ENCODE measurements at regions not wholly inside any gene's neighbourhood (a gene's known extent, or its start where the extent isn't known, plus 50 kb on each side); places are given as distances from the start of the nearest gene placed in this dataset.
"Not testable (repeated sequence)": the region's sequence is repeated elsewhere in the genome, so short reads cannot be mapped to it uniquely, and the experiment has no call there.

DNA sequence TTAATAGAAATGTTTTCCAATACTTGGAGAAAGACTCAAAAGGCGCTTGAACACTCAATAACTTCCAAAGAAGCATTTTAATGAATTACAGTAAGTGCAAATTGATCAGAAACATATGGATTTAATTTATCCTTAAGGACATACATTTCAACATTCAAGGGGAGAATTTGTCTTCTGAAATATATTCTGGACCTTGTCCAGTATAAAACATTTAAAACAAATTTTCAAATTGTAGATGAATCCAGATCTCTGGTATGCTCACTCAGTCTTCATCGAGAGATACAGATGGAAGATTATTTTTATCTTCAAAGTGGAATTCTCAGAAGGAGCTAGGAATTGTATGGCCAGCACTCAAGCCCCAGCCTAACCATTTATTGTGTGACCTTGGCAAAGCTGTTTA is 310.4 kb downstream of the ZNF674 start:
- no peak for DNase-seq (ENCODE audit: low read depth)
- TF ChIP-seq, protein P1, sequence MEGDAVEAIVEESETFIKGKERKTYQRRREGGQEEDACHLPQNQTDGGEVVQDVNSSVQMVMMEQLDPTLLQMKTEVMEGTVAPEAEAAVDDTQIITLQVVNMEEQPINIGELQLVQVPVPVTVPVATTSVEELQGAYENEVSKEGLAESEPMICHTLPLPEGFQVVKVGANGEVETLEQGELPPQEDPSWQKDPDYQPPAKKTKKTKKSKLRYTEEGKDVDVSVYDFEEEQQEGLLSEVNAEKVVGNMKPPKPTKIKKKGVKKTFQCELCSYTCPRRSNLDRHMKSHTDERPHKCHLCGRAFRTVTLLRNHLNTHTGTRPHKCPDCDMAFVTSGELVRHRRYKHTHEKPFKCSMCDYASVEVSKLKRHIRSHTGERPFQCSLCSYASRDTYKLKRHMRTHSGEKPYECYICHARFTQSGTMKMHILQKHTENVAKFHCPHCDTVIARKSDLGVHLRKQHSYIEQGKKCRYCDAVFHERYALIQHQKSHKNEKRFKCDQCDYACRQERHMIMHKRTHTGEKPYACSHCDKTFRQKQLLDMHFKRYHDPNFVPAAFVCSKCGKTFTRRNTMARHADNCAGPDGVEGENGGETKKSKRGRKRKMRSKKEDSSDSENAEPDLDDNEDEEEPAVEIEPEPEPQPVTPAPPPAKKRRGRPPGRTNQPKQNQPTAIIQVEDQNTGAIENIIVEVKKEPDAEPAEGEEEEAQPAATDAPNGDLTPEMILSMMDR (IDR thresholded peaks at IDR 0.05; ENCODE audit: insufficient read depth, low read depth, low read length), result no peak
- ChIA-PET CTCF (interaction anchor here (1.1 kb wide), 1 partner anchor 48 kb away, joined by 3 read pairs; no protein-coding TSS in a partner anchor), POLR2A (no interaction called here)
- Histone ChIP-seq H3K36me3 (ENCODE audit: control insufficient read depth, insufficient read depth, low read length) (no peaks in the 10 kb centered on the region), H3K27me3 (ENCODE audit: control insufficient read depth, insufficient read depth, low read length) (no peaks in the 10 kb centered on the region), H3K4me3 (ENCODE audit: low read depth, low read length) (no peak overlapping the region)

DNA sequence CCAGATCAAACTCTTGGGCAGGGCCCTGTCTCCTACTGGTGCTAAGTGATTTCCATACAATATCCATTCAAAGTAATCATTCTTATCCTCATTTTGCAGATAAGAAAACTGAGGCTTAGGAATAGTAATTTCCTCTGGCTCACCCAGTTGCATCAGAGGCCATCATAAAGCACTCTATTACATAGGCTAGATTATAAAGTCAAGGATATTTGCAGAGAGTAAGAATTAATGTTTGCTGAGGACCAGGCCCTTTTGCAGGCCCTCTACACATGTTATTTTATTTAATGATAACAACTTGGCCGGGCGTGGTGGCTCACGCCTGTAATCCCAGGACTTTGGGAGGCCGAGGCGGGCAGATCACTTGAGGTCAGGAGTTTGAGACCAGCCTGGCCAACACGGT is 316.8 kb downstream of the ZNF674 start:
- ChIA-PET POLR2A (no interaction called here), CTCF (no interaction called here)
- Histone ChIP-seq H3K36me3 (ENCODE audit: control insufficient read depth, insufficient read depth, low read length) (no peaks in the 10 kb centered on the region), H3K4me3 (ENCODE audit: low read depth, low read length) (no peak overlapping the region), H3K27me3 (ENCODE audit: control insufficient read depth, insufficient read depth, low read length) (no peaks in the 10 kb centered on the region)
- TF ChIP-seq, protein P1 (IDR thresholded peaks at IDR 0.05; ENCODE audit: insufficient read depth, low read depth, low read length), result no peak
- DNase-seq (ENCODE audit: low read depth), result no peak

DNA sequence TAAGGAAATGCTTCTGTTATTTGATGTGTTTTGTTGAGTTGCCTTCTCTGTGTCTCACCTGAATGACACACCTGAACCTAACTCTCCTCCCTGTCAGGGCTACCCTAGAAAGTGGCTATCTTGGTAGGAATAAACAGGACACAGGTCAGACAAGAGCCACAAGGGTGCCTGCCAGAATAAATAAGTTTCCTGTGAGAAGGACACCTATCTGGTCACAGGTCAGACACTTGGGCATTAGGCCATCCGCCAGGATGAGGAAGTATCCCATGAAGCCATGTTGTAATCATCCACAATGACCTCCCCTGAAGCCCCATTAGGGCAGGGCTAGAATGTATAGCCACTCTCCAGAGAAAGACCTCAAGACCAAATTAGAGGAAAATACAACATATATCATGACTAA is 318.8 kb downstream of the ZNF674 start:
- CTCF ChIA-PET, result no interaction called here
- no peak for DNase-seq (ENCODE audit: low read depth)
- POLR2A ChIA-PET, result no interaction called here
- no peak overlapping the region for H3K4me3 ChIP-seq (ENCODE audit: low read depth, low read length)
- no peaks in the 10 kb centered on the region for H3K36me3 ChIP-seq (ENCODE audit: control insufficient read depth, insufficient read depth, low read length)
- TF ChIP-seq, protein P1 (IDR thresholded peaks at IDR 0.05; ENCODE audit: insufficient read depth, low read depth, low read length), result no peak
- no peaks in the 10 kb centered on the region for H3K27me3 ChIP-seq (ENCODE audit: control insufficient read depth, insufficient read depth, low read length)

DNA sequence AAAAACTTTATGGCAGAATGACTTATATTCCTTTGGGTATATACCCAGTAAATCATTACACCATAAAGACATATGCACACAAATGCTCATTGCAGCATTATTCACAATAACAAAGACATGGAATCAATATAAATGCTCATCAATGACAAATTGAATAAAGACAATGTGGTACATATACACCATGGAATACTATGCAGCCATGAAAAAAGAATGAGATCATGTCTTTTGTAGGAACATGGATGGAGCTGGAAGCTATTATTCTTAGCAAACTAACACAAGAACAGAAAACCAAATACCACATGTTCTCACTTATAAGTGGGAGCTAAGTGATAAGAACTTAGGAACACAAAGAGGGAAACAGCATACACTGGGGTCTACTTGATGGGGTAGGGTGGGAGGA is 321.7 kb downstream of the ZNF674 start:
- H3K27me3 ChIP-seq (ENCODE audit: control insufficient read depth, insufficient read depth, low read length); POLR2A ChIA-PET; H3K4me3 ChIP-seq (ENCODE audit: low read depth, low read length); CTCF ChIA-PET; H3K36me3 ChIP-seq (ENCODE audit: control insufficient read depth, insufficient read depth, low read length); DNase-seq (ENCODE audit: low read depth): not testable (repeated sequence)

DNA sequence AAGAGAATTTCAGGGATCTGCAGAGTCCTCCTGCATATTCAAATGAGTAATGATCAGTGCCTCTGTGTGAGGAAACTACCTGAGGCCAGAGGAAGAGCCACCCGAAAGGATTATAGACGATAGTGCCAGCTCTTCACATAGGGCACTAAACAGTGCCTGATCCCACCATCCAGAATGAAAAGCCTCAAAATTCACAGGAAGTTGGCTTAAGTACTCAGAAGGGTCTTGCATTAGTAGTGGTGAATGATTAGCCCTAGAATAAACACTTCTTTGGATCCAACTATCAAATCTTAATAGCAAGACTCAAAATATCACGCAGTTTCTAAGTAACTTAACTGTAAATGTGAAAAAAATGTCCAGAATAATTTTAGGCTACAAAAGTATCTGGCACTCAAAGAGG is 324.4 kb downstream of the ZNF674 start:
- Histone ChIP-seq H3K27me3 (ENCODE audit: control insufficient read depth, insufficient read depth, low read length) (no peaks in the 10 kb centered on the region), H3K4me3 (ENCODE audit: low read depth, low read length) (no peak overlapping the region), H3K36me3 (ENCODE audit: control insufficient read depth, insufficient read depth, low read length) (no peaks in the 10 kb centered on the region)
- TF ChIP-seq, protein P1 (IDR thresholded peaks at IDR 0.05; ENCODE audit: insufficient read depth, low read depth, low read length), result no peak
- ChIA-PET CTCF (no interaction called here), POLR2A (no interaction called here)
- no peak for DNase-seq (ENCODE audit: low read depth)

DNA sequence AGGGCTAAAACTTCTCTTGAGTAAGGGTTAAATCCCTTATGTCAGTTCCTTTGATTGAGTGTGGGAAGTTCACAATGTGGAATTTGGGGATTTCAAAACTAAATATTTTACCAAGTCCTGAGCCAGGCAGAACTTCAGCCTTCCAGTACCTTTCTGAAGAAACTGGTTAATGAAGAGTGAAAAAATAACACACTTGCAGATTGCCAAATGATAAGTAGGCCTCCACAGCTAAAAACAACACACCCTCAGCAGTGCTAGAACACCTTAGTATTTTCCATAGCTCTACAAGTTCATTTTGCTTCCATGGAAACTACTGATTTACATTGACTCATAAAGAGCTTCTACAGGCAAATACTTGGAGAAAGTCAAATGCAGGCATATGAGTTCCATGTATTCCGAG is 326.8 kb downstream of the ZNF674 start:
- no peak for DNase-seq (ENCODE audit: low read depth)
- CTCF ChIA-PET, result no interaction called here

More for the DNA sequence above, 326.8 kb downstream of the ZNF674 start:
- no peak overlapping the region for H3K4me3 ChIP-seq (ENCODE audit: low read depth, low read length)
- TF ChIP-seq, protein P1 (IDR thresholded peaks at IDR 0.05; ENCODE audit: insufficient read depth, low read depth, low read length), result no peak
- no peaks in the 10 kb centered on the region for H3K36me3 ChIP-seq (ENCODE audit: control insufficient read depth, insufficient read depth, low read length)
- no peaks in the 10 kb centered on the region for H3K27me3 ChIP-seq (ENCODE audit: control insufficient read depth, insufficient read depth, low read length)
- POLR2A ChIA-PET, result no interaction called here

Measured in BJ (cell line).